KMS-11 (cell line): ENCODE measurements at regions not wholly inside any gene's neighbourhood (a gene's known extent, or its start where the extent isn't known, plus 50 kb on each side); places are given as distances from the start of the nearest gene placed in this dataset.

Source experiments
- H2AFZ ChIP-seq: fragments of 200-600 bp; sonication (generic); 2 replicates; pipeline ENCODE4 v1.6.1; 2016; ENCODE audit warnings: antibody characterized with exemption, mixed run types, low read depth
- H3K27ac ChIP-seq: fragments of 200-600 bp; sonication (generic); 2 replicates; pipeline ENCODE4 v1.6.1; 2016; ENCODE audit warnings: mild to moderate bottlenecking, mixed run types
- H3K27me3 ChIP-seq: fragments of 200-600 bp; sonication (generic); 2 replicates; pipeline ENCODE4 v1.6.1; 2017; ENCODE audit warnings: mild to moderate bottlenecking, low read depth, mixed run types, moderate library complexity; ENCODE audit not compliant: insufficient read depth
- H3K36me3 ChIP-seq: fragments of 200-600 bp; sonication (generic); 2 replicates; pipeline ENCODE4 v1.6.1; 2017; ENCODE audit warnings: mild to moderate bottlenecking, mixed run types; ENCODE audit not compliant: insufficient read depth
- H3K4me1 ChIP-seq: fragments of 200-600 bp; sonication (generic); 2 replicates; pipeline ENCODE4 v1.6.1; 2016; ENCODE audit warnings: mild to moderate bottlenecking, low read depth, mixed run types; ENCODE audit not compliant: poor library complexity, severe bottlenecking
- H3K4me2 ChIP-seq: fragments of 200-600 bp; sonication (generic); 2 replicates; pipeline ENCODE4 v1.7.0; 2016; ENCODE audit warnings: mild to moderate bottlenecking, mixed run types
- H3K4me3 ChIP-seq: fragments of 200-600 bp; sonication (generic); IDR thresholded peaks from 2 replicates; pipeline ENCODE4 v1.6.1; 2017; ENCODE audit warnings: low read depth, low read length, mixed read lengths; ENCODE audit not compliant: insufficient read depth
- H3K79me2 ChIP-seq: fragments of 200-600 bp; sonication (generic); 2 replicates; pipeline ENCODE4 v1.6.1; 2016; ENCODE audit warnings: low read depth, mixed run types; ENCODE audit not compliant: insufficient read depth
- H3K9ac ChIP-seq: fragments of 200-600 bp; sonication (generic); 2 replicates; pipeline ENCODE4 v1.6.1; 2016; ENCODE audit warnings: mild to moderate bottlenecking, mixed run types
- H4K20me1 ChIP-seq: fragments of 200-600 bp; sonication (generic); 2 replicates; pipeline ENCODE4 v1.6.1; 2016; ENCODE audit warnings: mild to moderate bottlenecking, mixed run types; ENCODE audit not compliant: insufficient read depth
- CTCF ChIP-seq: fragments of 200-600 bp; sonication (generic); conservative IDR thresholded peaks from 2 replicates; pipeline ENCODE4 v1.6.1; 2017; ENCODE audit warnings: low read depth, mild to moderate bottlenecking, antibody characterized with exemption, low read length, moderate library complexity, mixed read lengths

- H3K4me2 ChIP-seq: no peak overlapping the region
- TF ChIP-seq CTCF: no peak
- no peak overlapping the region for H2AFZ ChIP-seq
- no peak overlapping the region for H3K9ac ChIP-seq
- H3K27me3 ChIP-seq: no peaks in the 10 kb centered on the region
- H3K36me3 ChIP-seq: no peaks in the 10 kb centered on the region; the same call in 1 of the 2 replicates
- H4K20me1 ChIP-seq: no peaks in the 10 kb centered on the region
- no peaks in the 10 kb centered on the region for H3K79me2 ChIP-seq
- H3K4me3 ChIP-seq: no peak overlapping the region
- H3K27ac ChIP-seq: no peak overlapping the region
- H3K4me1 ChIP-seq: no peaks in the 10 kb centered on the region
Observed at GRCh38 chr3:127033171-127033570, 50.3 kb downstream of the PLXNA1 start.

GRCh38 chr3:127033786-127034185 is 50.9 kb downstream of the PLXNA1 start:
- Histone ChIP-seq H4K20me1 (no peaks in the 10 kb centered on the region), H3K27ac (no peak overlapping the region), H2AFZ (no peak overlapping the region), H3K4me2 (no peak overlapping the region), H3K36me3 (no peaks in the 10 kb centered on the region; the same call in 1 of the 2 replicates), H3K9ac (no peak overlapping the region), H3K27me3 (no peaks in the 10 kb centered on the region), H3K79me2 (no peaks in the 10 kb centered on the region), H3K4me3 (no peak overlapping the region), H3K4me1 (no peaks in the 10 kb centered on the region)
- TF ChIP-seq CTCF: no peak

- Histone ChIP-seq H3K4me2 (no peak overlapping the region), H2AFZ (no peak overlapping the region), H3K27me3 (no peaks in the 10 kb centered on the region), H3K79me2 (no peaks in the 10 kb centered on the region), H3K4me3 (no peak overlapping the region), H3K4me1 (no peaks in the 10 kb centered on the region), H4K20me1 (no peaks in the 10 kb centered on the region), H3K27ac (no peak overlapping the region), H3K9ac (no peak overlapping the region), H3K36me3 (no peaks in the 10 kb centered on the region; the same call in 1 of the 2 replicates)
- TF ChIP-seq CTCF: no peak
Observed at GRCh38 chr3:127034195-127034989, 51.5 kb downstream of the PLXNA1 start.

GRCh38 chr3:127034990-127035652 is 52.2 kb downstream of the PLXNA1 start:
- Histone ChIP-seq H2AFZ (no peak overlapping the region), H3K36me3 (no peaks in the 10 kb centered on the region; the same call in 1 of the 2 replicates), H3K9ac (no peak overlapping the region), H3K4me1 (no peaks in the 10 kb centered on the region), H4K20me1 (no peaks in the 10 kb centered on the region), H3K79me2 (no peaks in the 10 kb centered on the region), H3K27ac (no peak overlapping the region), H3K4me3 (no peak overlapping the region), H3K27me3 (no peaks in the 10 kb centered on the region), H3K4me2 (no peak overlapping the region)
- no peak for TF ChIP-seq CTCF
